ENCODE measurements at regions not wholly inside any gene's neighbourhood (a gene's known extent, or its start where the extent isn't known, plus 50 kb on each side); places are given as distances from the start of the nearest gene placed in this dataset.

- Histone ChIP-seq H3K4me2 (ENCODE audit: insufficient read depth in 1 of 2, low read depth in 2 of 2, low read length in 2 of 2) (no peak overlapping the region), H3K4me3 (ENCODE audit: extremely low read depth in 1 of 4, insufficient read depth in 2 of 4, low read depth in 3 of 4, low read length in 4 of 4) (no peak overlapping the region), H2BK120ac (replicated peaks; ENCODE audit: low read depth, low read length) (no peak overlapping the region), H3K23me2 (ENCODE audit: low read depth, low read length) (no peaks in the 10 kb centered on the region), H2AFZ (ENCODE audit: low read length) (no peak overlapping the region), H4K5ac (ENCODE audit: insufficient read length, low read depth, low read length) (no peak overlapping the region), H3K4me1 (replicated peaks in 1 of 4; ENCODE audit: control insufficient read depth in 3 of 4, insufficient read depth in 4 of 4, low read length in 3 of 4) (no peaks in the 10 kb centered on the region), H3K79me1 (ENCODE audit: low read depth, low read length) (no peaks in the 10 kb centered on the region), H3K18ac (ENCODE audit: extremely low read depth, low read length) (no peak overlapping the region), H2BK12ac (ENCODE audit: low read depth, low read length) (no peak overlapping the region), H3K27me3 (replicated peaks in 1 of 4; ENCODE audit: control insufficient read depth in 3 of 4, extremely low read depth in 1 of 4, insufficient read depth in 3 of 4, low read length in 3 of 4) (no peaks in the 10 kb centered on the region), H4K91ac (replicated peaks; ENCODE audit: insufficient read length, low read length) (no peak overlapping the region), H3K27ac (ENCODE audit: low read depth, low read length) (no peak overlapping the region), H3K9me3 (ENCODE audit: insufficient read depth in 2 of 2, low read depth in 1 of 2, low read length in 1 of 2) (no peaks in the 10 kb centered on the region), H4K8ac (ENCODE audit: extremely low read depth, insufficient read depth, low read length) (no peak overlapping the region), H3K56ac (replicated peaks; ENCODE audit: insufficient read length, low read depth, low read length) (no peak overlapping the region), H2AK5ac (ENCODE audit: low read depth, low read length) (no peak overlapping the region), H3K4ac (replicated peaks; ENCODE audit: insufficient read length, low read depth, low read length) (no peak overlapping the region), H4K20me1 (replicated peaks in 1 of 2; ENCODE audit: control insufficient read depth in 1 of 2, insufficient read depth in 2 of 2, low read length in 2 of 2) (no peaks in the 10 kb centered on the region), H3K9ac (replicated peaks in 1 of 4; ENCODE audit: extremely low read depth in 1 of 4, low read depth in 3 of 4, low read length in 3 of 4) (no peak overlapping the region), H3K23ac (ENCODE audit: insufficient read length) (no peak overlapping the region), H2BK15ac (ENCODE audit: low read length) (no peak overlapping the region), H2BK20ac (ENCODE audit: low read length) (no peak overlapping the region), H2BK5ac (ENCODE audit: low read depth, low read length) (no peak overlapping the region), H3K79me2 (ENCODE audit: control insufficient read depth in 1 of 2, insufficient read depth in 2 of 2, low read length in 2 of 2) (no peaks in the 10 kb centered on the region), H3K14ac (ENCODE audit: insufficient read length) (no peak overlapping the region), H3K36me3 (ENCODE audit: control insufficient read depth in 2 of 4, insufficient read depth in 4 of 4, low read length in 3 of 4) (no peaks in the 10 kb centered on the region)
- ChIA-PET CTCF (ENCODE audit: partially characterized antibody) (no interaction called here), POLR2A (ENCODE audit: partially characterized antibody) (no interaction called here)
- DNase-seq (ENCODE audit: low read depth in 1 of 2, low spot score in 2 of 2), result no peak
- FAIRE-seq, result no peak
- WGBS, 2 experiments (ENCODE audit: extremely low coverage in 1 of 2, insufficient coverage in 1 of 2, insufficient read length in 1 of 2, insufficient replicate concordance in 2 of 2, low coverage in 1 of 2, low lambda C conversion rate in 2 of 2, missing lambda C conversion rate in 1 of 2), result 87% methylated on average over 3 of the region's 3 CpGs; no CpG with 5 or more reads in 1 of the 2 experiments
- TF ChIP-seq BCL11A (IDR thresholded peaks at IDR 0.05; ENCODE audit: low read depth in 2 of 2, low read length in 2 of 2), result no peak
- no peak for TF ChIP-seq GABPA (IDR thresholded peaks at IDR 0.05; ENCODE audit: borderline replicate concordance, insufficient read depth, low read length)
- TF ChIP-seq EZH2 (IDR thresholded peaks at IDR 0.05; ENCODE audit: low read depth, low read length, severe bottlenecking), result no peak
- no peak for TF ChIP-seq RAD21 (IDR thresholded peaks at IDR 0.05 in 1 of 2, conservative IDR thresholded peaks at IDR 0.05 in 1 of 2; ENCODE audit: low read depth in 2 of 2, low read length in 2 of 2)
- no peak for TF ChIP-seq SRF (IDR thresholded peaks at IDR 0.05; ENCODE audit: low read depth, low read length)
- no peak for TF ChIP-seq MAFK (IDR thresholded peaks at IDR 0.05; ENCODE audit: low read depth, low read length)
- no peak for TF ChIP-seq MAX (IDR thresholded peaks at IDR 0.05)
- TF ChIP-seq SP4 (IDR thresholded peaks at IDR 0.05; ENCODE audit: low read length), result no peak
- no peak for TF ChIP-seq TBP (IDR thresholded peaks at IDR 0.05; ENCODE audit: low read depth, low read length)
- TF ChIP-seq CEBPB (IDR thresholded peaks at IDR 0.05; ENCODE audit: low read depth, low read length), result no peak
- TF ChIP-seq, protein P1, sequence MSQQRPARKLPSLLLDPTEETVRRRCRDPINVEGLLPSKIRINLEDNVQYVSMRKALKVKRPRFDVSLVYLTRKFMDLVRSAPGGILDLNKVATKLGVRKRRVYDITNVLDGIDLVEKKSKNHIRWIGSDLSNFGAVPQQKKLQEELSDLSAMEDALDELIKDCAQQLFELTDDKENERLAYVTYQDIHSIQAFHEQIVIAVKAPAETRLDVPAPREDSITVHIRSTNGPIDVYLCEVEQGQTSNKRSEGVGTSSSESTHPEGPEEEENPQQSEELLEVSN (IDR thresholded peaks at IDR 0.05), result no peak
- TF ChIP-seq SIX5 (IDR thresholded peaks at IDR 0.05; ENCODE audit: low read depth, low read length), result no peak
- TF ChIP-seq HDAC2 (IDR thresholded peaks at IDR 0.05; ENCODE audit: borderline replicate concordance in 1 of 2, low read depth in 2 of 2, low read length in 2 of 2), result no peak
- no peak for TF ChIP-seq ZNF274 (IDR thresholded peaks at IDR 0.05; ENCODE audit: borderline replicate concordance, extremely low read depth, low read length)
Observed at GRCh38 chr3:117651246-117651645, 941.7 kb downstream of the TUSC7 start.
